Mesodermal cell (in vitro differentiated cells): ENCODE measurements at regions not wholly inside any gene's neighbourhood (a gene's known extent, or its start where the extent isn't known, plus 50 kb on each side); places are given as distances from the start of the nearest gene placed in this dataset.
A peak's percentile ranks its signal among the peaks of the same experiment; 100 is the strongest.

Source experiments
- H3K27ac ChIP-seq: 2 replicates; pipeline ENCODE4 v1.7.0; 2013; ENCODE audit warnings: mild to moderate bottlenecking, low read depth, low read length, moderate library complexity; ENCODE audit not compliant: severe bottlenecking
- H3K36me3 ChIP-seq: 2 replicates; pipeline ENCODE4 v1.7.1; 2013; ENCODE audit warnings: mild to moderate bottlenecking, low read length, moderate library complexity; ENCODE audit not compliant: control insufficient read depth, insufficient read depth
- H3K4me1 ChIP-seq: one replicate; pipeline ENCODE4 v1.7.1; 2013; ENCODE audit warnings: mild to moderate bottlenecking, low read length; ENCODE audit not compliant: insufficient read depth, control insufficient read depth, poor library complexity, severe bottlenecking
- H3K4me3 ChIP-seq: 2 replicates; pipeline ENCODE4 v1.7.0; 2013; ENCODE audit warnings: low read length, control low read depth, mild to moderate bottlenecking; ENCODE audit not compliant: insufficient read depth, poor library complexity, severe bottlenecking; ENCODE audit errors: extremely low read depth
- H3K9me3 ChIP-seq: 2 replicates; pipeline ENCODE4 v1.7.1; 2013; ENCODE audit warnings: mild to moderate bottlenecking, low read length, moderate library complexity; ENCODE audit not compliant: control insufficient read depth
- WGBS, 2 experiments: methylation state at CpG; one replicate each; pipeline ENCODE4 v1.1.5; 2013; ENCODE audit warnings: missing lambda C conversion rate in 2 of 2; ENCODE audit not compliant: insufficient coverage in 2 of 2; 5-methylcytosine and 5-hydroxymethylcytosine counted together

GRCh38 chr5:51843893-51844292 is 460.6 kb downstream of the ISL1 start:
- WGBS, 2 experiments = 80 to 89% methylated on average over 5 to 7 of the region's 7 CpGs
- H3K4me1 ChIP-seq = no peaks in the 10 kb centered on the region

GRCh38 chr5:51846015-51846414 is 462.8 kb downstream of the ISL1 start:
- no CpG with 5 or more reads among the region's 2 CpGs for WGBS, 2 experiments

More at GRCh38 chr5:51843893-51844292, 460.6 kb downstream of the ISL1 start:
- Histone ChIP-seq H3K27ac (no peak overlapping the region), H3K36me3 (no peaks in the 10 kb centered on the region), H3K4me3 (no peak overlapping the region), H3K9me3 (no peaks in the 10 kb centered on the region)

GRCh38 chr5:51859624-51860023 is 476.4 kb downstream of the ISL1 start:
- Histone ChIP-seq H3K36me3 (no peaks in the 10 kb centered on the region), H3K9me3 (no peaks in the 10 kb centered on the region), H3K4me1 (no peaks in the 10 kb centered on the region), H3K4me3 (no peak overlapping the region), H3K27ac (no peak overlapping the region)
- 52 to 57% methylated on average over 3 to 4 of the region's 4 CpGs for WGBS, 2 experiments

More at GRCh38 chr5:51846015-51846414, 462.8 kb downstream of the ISL1 start:
- Histone ChIP-seq H3K27ac (no peak overlapping the region), H3K9me3 (no peaks in the 10 kb centered on the region), H3K36me3 (no peaks in the 10 kb centered on the region), H3K4me1 (no peaks in the 10 kb centered on the region), H3K4me3 (no peak overlapping the region)

- H3K9me3 ChIP-seq = no peaks in the 10 kb centered on the region
- no peaks in the 10 kb centered on the region for H3K4me1 ChIP-seq
- no peaks in the 10 kb centered on the region for H3K36me3 ChIP-seq
- 100% methylated on average over 1 of the region's 1 CpG; no CpG with 5 or more reads in 1 of the 2 experiments for WGBS, 2 experiments
- no peak overlapping the region for H3K27ac ChIP-seq
- no peak overlapping the region for H3K4me3 ChIP-seq
These were observed 477.3 kb downstream of the ISL1 start for GRCh38 chr5:51860532-51861018.

GRCh38 chr5:51872144-51872543 is 488.9 kb downstream of the ISL1 start:
- no peaks in the 10 kb centered on the region for H3K36me3 ChIP-seq
- 76 to 83% methylated on average over 2 of the region's 2 CpGs for WGBS, 2 experiments
- H3K27ac ChIP-seq = no peak overlapping the region
- H3K9me3 ChIP-seq = peaks cover 9% of the 10 kb centered on the region
- no peaks in the 10 kb centered on the region for H3K4me1 ChIP-seq
- no peak overlapping the region for H3K4me3 ChIP-seq

GRCh38 chr5:51881901-51882300 is 498.7 kb downstream of the ISL1 start:
- peaks cover 13% of the 10 kb centered on the region for H3K4me1 ChIP-seq
- H3K4me3 ChIP-seq = no peak overlapping the region
- H3K9me3 ChIP-seq = no peaks in the 10 kb centered on the region
- H3K36me3 ChIP-seq = no peaks in the 10 kb centered on the region
- H3K27ac ChIP-seq = peak overlapping the region; percentile 78

- H3K36me3 ChIP-seq = no peaks in the 10 kb centered on the region
- H3K9me3 ChIP-seq = no peaks in the 10 kb centered on the region
- H3K4me3 ChIP-seq = no peak overlapping the region
- peaks cover 13% of the 10 kb centered on the region for H3K4me1 ChIP-seq
- WGBS, 2 experiments = 43% methylated on average over 1 of the region's 1 CpG; no CpG with 5 or more reads in 1 of the 2 experiments
- H3K27ac ChIP-seq = peak overlapping the region; percentile 78
These were observed 499.4 kb downstream of the ISL1 start for GRCh38 chr5:51882647-51883046.

- no peak overlapping the region for H3K27ac ChIP-seq
- no peaks in the 10 kb centered on the region for H3K9me3 ChIP-seq
- no peak overlapping the region for H3K4me3 ChIP-seq
- peaks cover 4% of the 10 kb centered on the region for H3K4me1 ChIP-seq
- WGBS, 2 experiments = no CpG with 5 or more reads among the region's 2 CpGs
- no peaks in the 10 kb centered on the region for H3K36me3 ChIP-seq
These were observed 506.5 kb downstream of the ISL1 start for GRCh38 chr5:51889703-51890102.

GRCh38 chr5:51890435-51891116 is 507.3 kb downstream of the ISL1 start:
- H3K4me1 ChIP-seq = peaks cover 4% of the 10 kb centered on the region
- 76% methylated on average over 2 of the region's 5 CpGs; no CpG with 5 or more reads in 1 of the 2 experiments for WGBS, 2 experiments
- H3K36me3 ChIP-seq = no peaks in the 10 kb centered on the region
- H3K4me3 ChIP-seq = no peak overlapping the region
- H3K9me3 ChIP-seq = no peaks in the 10 kb centered on the region
- no peak overlapping the region for H3K27ac ChIP-seq

DNA sequence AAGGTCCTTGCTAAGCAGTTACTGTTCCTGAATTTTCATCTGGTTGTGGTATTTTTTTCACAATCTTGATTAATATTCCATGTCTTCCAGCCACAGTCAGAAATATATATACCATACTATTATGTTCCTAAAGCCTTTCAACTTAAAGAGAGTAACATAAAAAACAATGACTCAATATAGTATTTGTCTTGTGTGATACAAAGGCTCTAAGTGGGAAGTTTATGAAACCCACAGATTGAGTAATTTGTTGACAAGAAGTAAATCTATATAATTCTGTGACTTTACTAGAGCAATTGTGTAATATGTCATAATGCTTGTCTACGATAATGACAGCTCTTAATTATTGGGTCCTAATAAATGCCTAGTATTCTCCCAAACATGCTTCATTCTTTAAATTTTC is 509.4 kb downstream of the ISL1 start:
- no peaks in the 10 kb centered on the region for H3K36me3 ChIP-seq
- no peak overlapping the region for H3K4me3 ChIP-seq
- H3K4me1 ChIP-seq = peaks cover 4% of the 10 kb centered on the region
- H3K27ac ChIP-seq = no peak overlapping the region
- no peaks in the 10 kb centered on the region for H3K9me3 ChIP-seq
- WGBS, 2 experiments = no CpG with 5 or more reads among the region's 1 CpG

- Histone ChIP-seq H3K27ac (no peak overlapping the region), H3K4me3 (no peak overlapping the region), H3K36me3 (no peaks in the 10 kb centered on the region), H3K9me3 (no peaks in the 10 kb centered on the region), H3K4me1 (peaks cover under 1% of the 10 kb centered on the region)
These were observed 512.6 kb downstream of the ISL1 start for GRCh38 chr5:51895834-51896233.
